ENCODE measurements at regions not wholly inside any gene's neighbourhood (a gene's known extent, or its start where the extent isn't known, plus 50 kb on each side); places are given as distances from the start of the nearest gene placed in this dataset.

GRCh38 chr15:68000754-68001153 lies 53.4 kb upstream of the PIAS1 start:
- no peak for TF ChIP-seq EZH2 (IDR thresholded peaks at IDR 0.05; ENCODE audit: low read depth)
- TF ChIP-seq, protein P1, sequence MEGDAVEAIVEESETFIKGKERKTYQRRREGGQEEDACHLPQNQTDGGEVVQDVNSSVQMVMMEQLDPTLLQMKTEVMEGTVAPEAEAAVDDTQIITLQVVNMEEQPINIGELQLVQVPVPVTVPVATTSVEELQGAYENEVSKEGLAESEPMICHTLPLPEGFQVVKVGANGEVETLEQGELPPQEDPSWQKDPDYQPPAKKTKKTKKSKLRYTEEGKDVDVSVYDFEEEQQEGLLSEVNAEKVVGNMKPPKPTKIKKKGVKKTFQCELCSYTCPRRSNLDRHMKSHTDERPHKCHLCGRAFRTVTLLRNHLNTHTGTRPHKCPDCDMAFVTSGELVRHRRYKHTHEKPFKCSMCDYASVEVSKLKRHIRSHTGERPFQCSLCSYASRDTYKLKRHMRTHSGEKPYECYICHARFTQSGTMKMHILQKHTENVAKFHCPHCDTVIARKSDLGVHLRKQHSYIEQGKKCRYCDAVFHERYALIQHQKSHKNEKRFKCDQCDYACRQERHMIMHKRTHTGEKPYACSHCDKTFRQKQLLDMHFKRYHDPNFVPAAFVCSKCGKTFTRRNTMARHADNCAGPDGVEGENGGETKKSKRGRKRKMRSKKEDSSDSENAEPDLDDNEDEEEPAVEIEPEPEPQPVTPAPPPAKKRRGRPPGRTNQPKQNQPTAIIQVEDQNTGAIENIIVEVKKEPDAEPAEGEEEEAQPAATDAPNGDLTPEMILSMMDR (conservative IDR thresholded peaks at IDR 0.05), result no peak
